ENCODE measurements at regions not wholly inside any gene's neighbourhood (a gene's known extent, or its start where the extent isn't known, plus 50 kb on each side); places are given as distances from the start of the nearest gene placed in this dataset.
"Not testable (repeated sequence)": the region's sequence is repeated elsewhere in the genome, so short reads cannot be mapped to it uniquely, and the experiment has no call there.

- DNase-seq (ENCODE audit: low read depth in 2 of 3, low spot score in 2 of 3) = not testable (repeated sequence)
Observed at GRCh38 chr11:14573539-14574057, 53.4 kb upstream of the PSMA1 start.

- no peak for DNase-seq (ENCODE audit: low read depth in 2 of 3, low spot score in 2 of 3)
Observed at GRCh38 chr11:14577292-14577691, 57.1 kb upstream of the PSMA1 start.

- no peak for DNase-seq (ENCODE audit: low read depth in 2 of 3, low spot score in 2 of 3)
Observed at GRCh38 chr11:14577835-14578529, 57.8 kb upstream of the PSMA1 start.

GRCh38 chr11:14578541-14578956 is 58.4 kb upstream of the PSMA1 start:
- peak in 1 of 3 experiments; percentile 4 for DNase-seq (ENCODE audit: low read depth in 2 of 3, low spot score in 2 of 3)

- DNase-seq (ENCODE audit: low read depth in 2 of 3, low spot score in 2 of 3) = no peak
Observed at GRCh38 chr11:14579646-14580045, 59.5 kb upstream of the PSMA1 start.

- DNase-seq (ENCODE audit: low read depth in 2 of 3, low spot score in 2 of 3) = no peak
Observed at GRCh38 chr11:14582793-14583192, 60.8 kb upstream of the PDE3B start.

GRCh38 chr11:14583252-14584034 is 60.2 kb upstream of the PDE3B start:
- DNase-seq (ENCODE audit: low read depth in 2 of 3, low spot score in 2 of 3) = no peak

- no peak for DNase-seq (ENCODE audit: low read depth in 2 of 3, low spot score in 2 of 3)
Observed at GRCh38 chr11:14584035-14584363, 59.6 kb upstream of the PDE3B start.

- no peak for DNase-seq (ENCODE audit: low read depth in 2 of 3, low spot score in 2 of 3)
Observed at GRCh38 chr11:14584595-14584994, 59.0 kb upstream of the PDE3B start.

- DNase-seq (ENCODE audit: low read depth in 2 of 3, low spot score in 2 of 3) = no peak
Observed at GRCh38 chr11:14585438-14585837, 58.2 kb upstream of the PDE3B start.

- DNase-seq (ENCODE audit: low read depth in 2 of 3, low spot score in 2 of 3) = no peak
Observed at GRCh38 chr11:14587258-14587657, 56.3 kb upstream of the PDE3B start.

- DNase-seq (ENCODE audit: low read depth in 2 of 3, low spot score in 2 of 3) = no peak
Observed at GRCh38 chr11:14588681-14589080, 54.9 kb upstream of the PDE3B start.

- DNase-seq (ENCODE audit: low read depth in 2 of 3, low spot score in 2 of 3) = no peak
Observed at GRCh38 chr11:14589421-14589820, 54.2 kb upstream of the PDE3B start.

GRCh38 chr11:14591046-14591445 is 52.6 kb upstream of the PDE3B start:
- not testable (repeated sequence) for DNase-seq (ENCODE audit: low read depth in 2 of 3, low spot score in 2 of 3)

GRCh38 chr11:14593671-14594070 is 49.9 kb upstream of the PDE3B start:
- no peak for DNase-seq (ENCODE audit: low read depth in 2 of 3, low spot score in 2 of 3)

Measured in activated CD8-positive, alpha-beta memory T cell treated with anti-CD3 and anti-CD28 coated beads for 48 hours (primary cell).